Activated CD4-positive, alpha-beta T cell treated with anti-CD3 and anti-CD28 coated beads, Interleukin-2, amount 10 ng/mL, durations not matched to agents 7 days and 5 days (primary cell): ENCODE measurements at regions not wholly inside any gene's neighbourhood (a gene's known extent, or its start where the extent isn't known, plus 50 kb on each side); places are given as distances from the start of the nearest gene placed in this dataset.
A peak's percentile ranks its signal among the peaks of the same experiment; 100 is the strongest.
"Not testable (repeated sequence)": the region's sequence is repeated elsewhere in the genome, so short reads cannot be mapped to it uniquely, and the experiment has no call there.

Experiments
- CTCF ChIA-PET: fragments of 350-600 bp; sonication (Branson Sonifier 250); formaldehyde crosslinking; loops from one replicate; lab custom pipeline; 2021; ENCODE audit warnings: antibody characterized with exemption; lab: Charles Lee
- POLR2A ChIA-PET: fragments of 350-600 bp; sonication (Branson Sonifier 250); formaldehyde crosslinking; loops from one replicate; lab custom pipeline; 2021; ENCODE audit warnings: antibody characterized with exemption; lab: Charles Lee
- DNase-seq: peaks from one replicate; pipeline ENCODE4 v3.0.0-alpha.2; 2020
- H3K27ac Mint-ChIP-seq: one replicate; pipeline ENCODE4 v1.8.0; 2021; ENCODE audit warnings: mild to moderate bottlenecking, moderate library complexity, mixed read lengths
- H3K27me3 Mint-ChIP-seq: one replicate; pipeline ENCODE4 v1.8.0; 2021; ENCODE audit warnings: mixed read lengths
- H3K36me3 Mint-ChIP-seq: one replicate; pipeline ENCODE4 v1.8.0; 2021; ENCODE audit warnings: low read depth, mixed read lengths
- H3K4me1 Mint-ChIP-seq: one replicate; pipeline ENCODE4 v1.8.0; 2021; ENCODE audit warnings: mixed read lengths
- H3K4me3 Mint-ChIP-seq: one replicate; pipeline ENCODE4 v1.8.0; 2021; ENCODE audit warnings: mild to moderate bottlenecking, moderate library complexity, mixed read lengths
- H3K9me3 Mint-ChIP-seq: one replicate; pipeline ENCODE4 v1.8.0; 2021; ENCODE audit warnings: mixed read lengths

GRCh38 chr9:94033383-94033782 is 50.9 kb upstream of the PTPDC1 start:
- no peak overlapping the region for H3K4me3 Mint-ChIP-seq
- CTCF ChIA-PET = no interaction called here
- POLR2A ChIA-PET = no interaction called here

GRCh38 chr9:94031946-94032345 is 52.3 kb upstream of the PTPDC1 start:
- Mint-ChIP-seq H3K4me1 (peaks cover 25% of the 10 kb centered on the region), H3K27me3 (peaks cover 2% of the 10 kb centered on the region), H3K36me3 (peaks cover 6% of the 10 kb centered on the region), H3K4me3 (peak overlapping the region; percentile 96), H3K9me3 (peaks cover 3% of the 10 kb centered on the region), H3K27ac (no peak overlapping the region)
- no peak for DNase-seq
- ChIA-PET CTCF (interaction anchor here (1.2 kb wide), 1 partner anchor 12 kb away, joined by 4 read pairs; no protein-coding TSS in a partner anchor), POLR2A (no interaction called here)

More at GRCh38 chr9:94033383-94033782, 50.9 kb upstream of the PTPDC1 start:
- Mint-ChIP-seq H3K27me3 (peaks cover 2% of the 10 kb centered on the region), H3K9me3 (peaks cover 3% of the 10 kb centered on the region), H3K27ac (no peak overlapping the region), H3K4me1 (peaks cover 25% of the 10 kb centered on the region), H3K36me3 (peaks cover 8% of the 10 kb centered on the region)
- DNase-seq = no peak

- Mint-ChIP-seq H3K4me1 (peaks cover 25% of the 10 kb centered on the region), H3K9me3 (peaks cover 3% of the 10 kb centered on the region), H3K4me3 (peak overlapping the region; percentile 96), H3K27me3 (peaks cover 2% of the 10 kb centered on the region), H3K27ac (peak overlapping the region; percentile 88), H3K36me3 (peaks cover 6% of the 10 kb centered on the region)
- DNase-seq = no peak
- ChIA-PET POLR2A (no interaction called here), CTCF (no interaction called here)
These were observed 52.9 kb upstream of the PTPDC1 start for GRCh38 chr9:94031380-94031779.

GRCh38 chr9:94030318-94031179 is 53.7 kb upstream of the PTPDC1 start:
- Mint-ChIP-seq H3K4me3 (peak overlapping the region; percentile 96), H3K4me1 (peaks cover 25% of the 10 kb centered on the region), H3K27ac (peak overlapping the region; percentile 97), H3K9me3 (peaks cover 3% of the 10 kb centered on the region), H3K36me3 (peaks cover 6% of the 10 kb centered on the region), H3K27me3 (peaks cover 2% of the 10 kb centered on the region)
- DNase-seq = peak; percentile 85
- ChIA-PET POLR2A (no interaction called here), CTCF (no interaction called here)

- peaks cover 6% of the 10 kb centered on the region for H3K9me3 Mint-ChIP-seq
- POLR2A ChIA-PET = no interaction called here
- H3K4me1 Mint-ChIP-seq = peaks cover 25% of the 10 kb centered on the region
- H3K27ac Mint-ChIP-seq = peak overlapping the region; percentile 97
- H3K4me3 Mint-ChIP-seq = peak overlapping the region; percentile 96
- H3K27me3 Mint-ChIP-seq = peaks cover 2% of the 10 kb centered on the region
- H3K36me3 Mint-ChIP-seq = peaks cover 6% of the 10 kb centered on the region
- no peak for DNase-seq
- CTCF ChIA-PET = interaction anchor here (0.7 kb wide), 1 partner anchor 139 kb away, joined by 5 read pairs; no protein-coding TSS in a partner anchor
These were observed 54.3 kb upstream of the PTPDC1 start for GRCh38 chr9:94029932-94030317.

- Mint-ChIP-seq H3K4me1 (peaks cover 22% of the 10 kb centered on the region), H3K36me3 (peaks cover 6% of the 10 kb centered on the region), H3K9me3 (peaks cover 9% of the 10 kb centered on the region), H3K4me3 (no peak overlapping the region), H3K27me3 (peaks cover 2% of the 10 kb centered on the region), H3K27ac (no peak overlapping the region)
- POLR2A ChIA-PET = no interaction called here
- CTCF ChIA-PET = no interaction called here
- no peak for DNase-seq
These were observed 57.4 kb upstream of the PTPDC1 start for GRCh38 chr9:94026816-94027215.

- CTCF ChIA-PET, POLR2A ChIA-PET: not testable (repeated sequence)
These were observed 61.8 kb upstream of the PTPDC1 start for GRCh38 chr9:94022476-94022875.

GRCh38 chr9:94020836-94021235 is 63.4 kb upstream of the PTPDC1 start:
- H3K36me3 Mint-ChIP-seq, POLR2A ChIA-PET, H3K9me3 Mint-ChIP-seq: not testable (repeated sequence)

More at GRCh38 chr9:94022476-94022875, 61.8 kb upstream of the PTPDC1 start:
- H3K27me3 Mint-ChIP-seq, H3K27ac Mint-ChIP-seq, H3K36me3 Mint-ChIP-seq, H3K4me1 Mint-ChIP-seq, H3K4me3 Mint-ChIP-seq, H3K9me3 Mint-ChIP-seq, DNase-seq: not testable (repeated sequence)

GRCh38 chr9:94018628-94019027 is 63.5 kb upstream of the BARX1 start:
- ChIA-PET CTCF (no interaction called here), POLR2A (no interaction called here)
- H3K27ac Mint-ChIP-seq = no peak overlapping the region
- H3K9me3 Mint-ChIP-seq = peaks cover 4% of the 10 kb centered on the region
- no peak overlapping the region for H3K4me3 Mint-ChIP-seq
- no peaks in the 10 kb centered on the region for H3K4me1 Mint-ChIP-seq
- no peaks in the 10 kb centered on the region for H3K27me3 Mint-ChIP-seq
- no peaks in the 10 kb centered on the region for H3K36me3 Mint-ChIP-seq
- no peak for DNase-seq

More at GRCh38 chr9:94020836-94021235, 63.4 kb upstream of the PTPDC1 start:
- H3K4me1 Mint-ChIP-seq, H3K27ac Mint-ChIP-seq, CTCF ChIA-PET, DNase-seq, H3K4me3 Mint-ChIP-seq, H3K27me3 Mint-ChIP-seq: not testable (repeated sequence)

- no peak overlapping the region for H3K4me3 Mint-ChIP-seq
- CTCF ChIA-PET = no interaction called here
- POLR2A ChIA-PET = no interaction called here
- H3K27ac Mint-ChIP-seq = no peak overlapping the region
- no peaks in the 10 kb centered on the region for H3K27me3 Mint-ChIP-seq
- no peaks in the 10 kb centered on the region for H3K4me1 Mint-ChIP-seq
- H3K9me3 Mint-ChIP-seq = peaks cover 4% of the 10 kb centered on the region
- H3K36me3 Mint-ChIP-seq = no peaks in the 10 kb centered on the region
- no peak for DNase-seq
These were observed 62.9 kb upstream of the BARX1 start for GRCh38 chr9:94017939-94018531.

- Mint-ChIP-seq H3K9me3 (peaks cover 4% of the 10 kb centered on the region), H3K36me3 (no peaks in the 10 kb centered on the region), H3K4me1 (no peaks in the 10 kb centered on the region), H3K4me3 (no peak overlapping the region), H3K27me3 (no peaks in the 10 kb centered on the region), H3K27ac (no peak overlapping the region)
- no peak for DNase-seq
- POLR2A ChIA-PET = no interaction called here
- CTCF ChIA-PET = interaction anchor here (0.6 kb wide), 1 partner anchor 152 kb away, joined by 3 read pairs; no protein-coding TSS in a partner anchor
These were observed 61.6 kb upstream of the BARX1 start for GRCh38 chr9:94016744-94017143.

GRCh38 chr9:94014920-94015319 is 59.8 kb upstream of the BARX1 start:
- no peaks in the 10 kb centered on the region for H3K27me3 Mint-ChIP-seq
- POLR2A ChIA-PET = no interaction called here
- CTCF ChIA-PET = interaction anchor here (0.9 to 1.5 kb wide), 2 partner anchors 11 to 197 kb away, joined by 4 to 6 read pairs; no protein-coding TSS in a partner anchor

GRCh38 chr9:94014066-94014654 is 59.0 kb upstream of the BARX1 start:
- DNase-seq = no peak
- ChIA-PET POLR2A (no interaction called here), CTCF (interaction anchor here (0.6 to 1.5 kb wide), 3 partner anchors 187 to 501 kb away, joined by 3 to 6 read pairs (median 4); no protein-coding TSS in a partner anchor)
- Mint-ChIP-seq H3K27ac (no peak overlapping the region), H3K9me3 (no peaks in the 10 kb centered on the region), H3K27me3 (no peaks in the 10 kb centered on the region), H3K36me3 (no peaks in the 10 kb centered on the region), H3K4me1 (peaks cover 6% of the 10 kb centered on the region), H3K4me3 (no peak overlapping the region)

More at GRCh38 chr9:94014920-94015319, 59.8 kb upstream of the BARX1 start:
- H3K36me3 Mint-ChIP-seq = no peaks in the 10 kb centered on the region
- H3K4me1 Mint-ChIP-seq = peaks cover 6% of the 10 kb centered on the region
- DNase-seq = no peak
- H3K9me3 Mint-ChIP-seq = peaks cover 4% of the 10 kb centered on the region
- no peak overlapping the region for H3K4me3 Mint-ChIP-seq
- no peak overlapping the region for H3K27ac Mint-ChIP-seq
